ENCODE measurements at regions not wholly inside any gene's neighbourhood (a gene's known extent, or its start where the extent isn't known, plus 50 kb on each side); places are given as distances from the start of the nearest gene placed in this dataset.

GRCh38 chr4:188432328-188432727 is 293.1 kb downstream of the TRIML1 start:
- Histone ChIP-seq H3K27me3 (ENCODE audit: insufficient read depth, low read depth) (no peaks in the 10 kb centered on the region), H3K4me1 (ENCODE audit: low read depth, poor library complexity, severe bottlenecking) (no peaks in the 10 kb centered on the region), H3K9ac (no peak overlapping the region), H2AFZ (ENCODE audit: low read depth) (no peak overlapping the region), H3K4me3 (IDR thresholded peaks at IDR 0.05; ENCODE audit: insufficient read depth, low read depth, low read length) (no peak overlapping the region), H3K4me2 (no peak overlapping the region), H4K20me1 (ENCODE audit: insufficient read depth) (no peaks in the 10 kb centered on the region), H3K79me2 (ENCODE audit: insufficient read depth, low read depth) (no peaks in the 10 kb centered on the region), H3K36me3 (ENCODE audit: insufficient read depth) (no peaks in the 10 kb centered on the region), H3K27ac (no peak overlapping the region)
- no peak for TF ChIP-seq CTCF (conservative IDR thresholded peaks at IDR 0.05; ENCODE audit: low read depth, low read length)

GRCh38 chr4:188433741-188434315 is 294.6 kb downstream of the TRIML1 start:
- TF ChIP-seq CTCF (conservative IDR thresholded peaks at IDR 0.05; ENCODE audit: low read depth, low read length), result no peak
- no peak overlapping the region for H3K27ac ChIP-seq
- H3K79me2 ChIP-seq (ENCODE audit: insufficient read depth, low read depth), result no peaks in the 10 kb centered on the region
- H3K4me1 ChIP-seq (ENCODE audit: low read depth, poor library complexity, severe bottlenecking), result no peaks in the 10 kb centered on the region
- no peak overlapping the region for H2AFZ ChIP-seq (ENCODE audit: low read depth)
- H3K4me2 ChIP-seq, result no peak overlapping the region
- no peaks in the 10 kb centered on the region for H3K27me3 ChIP-seq (ENCODE audit: insufficient read depth, low read depth)
- no peak overlapping the region for H3K9ac ChIP-seq
- no peaks in the 10 kb centered on the region for H3K36me3 ChIP-seq (ENCODE audit: insufficient read depth)
- no peaks in the 10 kb centered on the region for H4K20me1 ChIP-seq (ENCODE audit: insufficient read depth)
- H3K4me3 ChIP-seq (IDR thresholded peaks at IDR 0.05; ENCODE audit: insufficient read depth, low read depth, low read length), result no peak overlapping the region

GRCh38 chr4:188434643-188435042 is 295.4 kb downstream of the TRIML1 start:
- H3K4me1 ChIP-seq (ENCODE audit: low read depth, poor library complexity, severe bottlenecking), result no peaks in the 10 kb centered on the region
- no peak overlapping the region for H3K9ac ChIP-seq
- no peak overlapping the region for H2AFZ ChIP-seq (ENCODE audit: low read depth)
- no peak overlapping the region for H3K4me3 ChIP-seq (IDR thresholded peaks at IDR 0.05; ENCODE audit: insufficient read depth, low read depth, low read length)
- H4K20me1 ChIP-seq (ENCODE audit: insufficient read depth), result no peaks in the 10 kb centered on the region
- no peaks in the 10 kb centered on the region for H3K79me2 ChIP-seq (ENCODE audit: insufficient read depth, low read depth)
- H3K27me3 ChIP-seq (ENCODE audit: insufficient read depth, low read depth), result no peaks in the 10 kb centered on the region
- no peak for TF ChIP-seq CTCF (conservative IDR thresholded peaks at IDR 0.05; ENCODE audit: low read depth, low read length)
- H3K4me2 ChIP-seq, result no peak overlapping the region
- H3K27ac ChIP-seq, result no peak overlapping the region
- no peaks in the 10 kb centered on the region for H3K36me3 ChIP-seq (ENCODE audit: insufficient read depth)

GRCh38 chr4:188435381-188435780 is 296.1 kb downstream of the TRIML1 start:
- H3K4me1 ChIP-seq (ENCODE audit: low read depth, poor library complexity, severe bottlenecking), result no peaks in the 10 kb centered on the region
- TF ChIP-seq CTCF (conservative IDR thresholded peaks at IDR 0.05; ENCODE audit: low read depth, low read length), result no peak

More at GRCh38 chr4:188435381-188435780, 296.1 kb downstream of the TRIML1 start:
- H3K4me2 ChIP-seq, result no peak overlapping the region
- H2AFZ ChIP-seq (ENCODE audit: low read depth), result no peak overlapping the region
- no peaks in the 10 kb centered on the region for H4K20me1 ChIP-seq (ENCODE audit: insufficient read depth)
- no peak overlapping the region for H3K4me3 ChIP-seq (IDR thresholded peaks at IDR 0.05; ENCODE audit: insufficient read depth, low read depth, low read length)
- no peak overlapping the region for H3K27ac ChIP-seq
- no peaks in the 10 kb centered on the region for H3K27me3 ChIP-seq (ENCODE audit: insufficient read depth, low read depth)
- H3K36me3 ChIP-seq (ENCODE audit: insufficient read depth), result no peaks in the 10 kb centered on the region
- no peaks in the 10 kb centered on the region for H3K79me2 ChIP-seq (ENCODE audit: insufficient read depth, low read depth)
- no peak overlapping the region for H3K9ac ChIP-seq
